CD4-positive, CD25-positive, alpha-beta regulatory T cell (primary cell): ENCODE measurements at regions not wholly inside any gene's neighbourhood (a gene's known extent, or its start where the extent isn't known, plus 50 kb on each side); places are given as distances from the start of the nearest gene placed in this dataset.

Experiments used
- ATAC-seq, 2 donors: fragments of 150-1000 bp; cut with Tn5 transposase; one replicate each; pipeline ENCODE4 v1.10.0; 2021; ENCODE audit warnings: low read depth in 2 of 2, moderate number of reproducible peaks in 2 of 2, moderate library complexity in 1 of 2
- DNase-seq, 3 donors: peaks; one replicate each; pipeline versions ENCODE4 v3.0.0 to v3.0.0-alpha.2; 2012 to 2022; ENCODE audit warnings: mixed read lengths in 1 of 3
- H3K27ac ChIP-seq: one replicate; pipeline ENCODE4 v1.7.0; 2013; ENCODE audit warnings: mild to moderate bottlenecking, low read length; ENCODE audit not compliant: insufficient read depth, poor library complexity, severe bottlenecking
- H3K27me3 ChIP-seq: one replicate; pipeline ENCODE4 v1.7.0; 2013; ENCODE audit warnings: low read length; ENCODE audit not compliant: control insufficient read depth, insufficient read depth
- H3K36me3 ChIP-seq: one replicate; pipeline ENCODE4 v1.7.0; 2013; ENCODE audit warnings: mild to moderate bottlenecking, low read length, moderate library complexity; ENCODE audit not compliant: control insufficient read depth, insufficient read depth
- H3K4me1 ChIP-seq: 2 replicates; pipeline ENCODE4 v1.7.0; 2013; ENCODE audit warnings: mild to moderate bottlenecking, low read length; ENCODE audit not compliant: insufficient read depth, control insufficient read depth, poor library complexity, severe bottlenecking
- H3K4me3 ChIP-seq: one replicate; pipeline ENCODE4 v1.7.0; 2013; ENCODE audit warnings: low read depth, mild to moderate bottlenecking, low read length, moderate library complexity
- H3K9me3 ChIP-seq, 2 experiments: 1 replicate in 1 of 2; 2 replicates in 1 of 2; pipeline ENCODE4 v1.7.0; 2013; ENCODE audit warnings: low read length in 2 of 2, mild to moderate bottlenecking in 1 of 2, moderate library complexity in 1 of 2; ENCODE audit not compliant: control insufficient read depth in 2 of 2
- H3K27ac Mint-ChIP-seq, 3 donors: one replicate each; pipeline ENCODE4 v1.8.0; 2020 to 2022; ENCODE audit warnings: mild to moderate bottlenecking in 3 of 3, mixed read lengths in 3 of 3, moderate library complexity in 2 of 3
- H3K27me3 Mint-ChIP-seq: one replicate; pipeline ENCODE4 v1.8.0; 2022; ENCODE audit warnings: mild to moderate bottlenecking, mixed read lengths
- H3K36me3 Mint-ChIP-seq: one replicate; pipeline ENCODE4 v1.8.0; 2020; ENCODE audit warnings: mixed read lengths
- H3K4me1 Mint-ChIP-seq, 4 donors: one replicate each; pipeline ENCODE4 v1.8.0; 2020 to 2022; ENCODE audit warnings: mixed read lengths in 4 of 4, mild to moderate bottlenecking in 1 of 4
- H3K4me3 Mint-ChIP-seq, 4 donors: one replicate each; pipeline ENCODE4 v1.8.0; 2020 to 2022; ENCODE audit warnings: mild to moderate bottlenecking in 4 of 4, mixed read lengths in 4 of 4, moderate library complexity in 3 of 4
- H3K9me3 Mint-ChIP-seq, 7 donors: one replicate each; pipeline ENCODE4 v1.8.0; 2020 to 2022; ENCODE audit warnings: mixed read lengths in 7 of 7, mild to moderate bottlenecking in 3 of 7, moderate library complexity in 2 of 7

DNA sequence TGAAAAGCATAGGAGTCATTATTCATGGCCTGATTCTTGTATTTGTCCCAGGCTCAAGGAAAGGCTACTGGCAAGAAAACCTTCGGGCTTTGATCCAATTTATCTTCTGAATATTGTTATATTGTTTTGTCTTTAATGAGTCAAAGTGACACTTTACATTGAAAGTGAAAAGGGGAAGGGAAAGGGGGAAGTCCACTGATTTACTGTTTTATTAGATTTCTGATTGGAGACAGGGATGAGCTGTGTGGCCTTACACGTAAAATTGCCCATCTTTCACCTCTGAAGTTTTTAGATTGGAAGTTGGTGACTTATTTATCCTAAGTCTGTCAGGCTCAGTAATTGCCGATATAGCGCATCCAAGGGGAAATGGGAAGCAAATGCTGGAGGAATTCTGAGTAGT is 843.8 kb upstream of the LRRTM1 start:
- peak overlapping the region in 1 of 3 donors; percentile 11 for H3K27ac Mint-ChIP-seq
- no peaks in the 10 kb centered on the region for H3K36me3 Mint-ChIP-seq
- H3K4me1 Mint-ChIP-seq = no peaks in the 10 kb centered on the region

GRCh38 chr2:81136296-81136695 is 831.7 kb upstream of the LRRTM1 start:
- no peaks in the 10 kb centered on the region for H3K27me3 Mint-ChIP-seq
- ATAC-seq (no peak), DNase-seq (no peak)
- Histone ChIP-seq H3K9me3 (peaks cover 0 to 6% of the 10 kb centered on the region in 2 experiments), H3K27me3 (no peaks in the 10 kb centered on the region), H3K36me3 (no peaks in the 10 kb centered on the region), H3K4me1 (no peaks in the 10 kb centered on the region), H3K4me3 (no peak overlapping the region), H3K27ac (no peak overlapping the region)
- H3K4me1 Mint-ChIP-seq = no peaks in the 10 kb centered on the region
- H3K36me3 Mint-ChIP-seq = no peaks in the 10 kb centered on the region
- peaks cover 3 to 16% (median 9%) of the 10 kb centered on the region in 7 donors for H3K9me3 Mint-ChIP-seq
- peak overlapping the region in 1 of 3 donors; percentile 66 for H3K27ac Mint-ChIP-seq
- no peak overlapping the region for H3K4me3 Mint-ChIP-seq

More for the DNA sequence above, 843.8 kb upstream of the LRRTM1 start:
- Mint-ChIP-seq H3K4me3 (no peak overlapping the region), H3K9me3 (peaks cover 3 to 45% (median 12%) of the 10 kb centered on the region in 7 donors), H3K27me3 (no peaks in the 10 kb centered on the region)
- no peak overlapping the region for H3K4me3 ChIP-seq
- no peak overlapping the region for H3K27ac ChIP-seq
- H3K36me3 ChIP-seq = no peaks in the 10 kb centered on the region
- H3K9me3 ChIP-seq = peaks cover 0 to 7% of the 10 kb centered on the region in 2 experiments
- no peak for DNase-seq
- ATAC-seq = no peak
- H3K4me1 ChIP-seq = no peaks in the 10 kb centered on the region
- no peaks in the 10 kb centered on the region for H3K27me3 ChIP-seq

- H3K4me3 Mint-ChIP-seq = no peak overlapping the region
- H3K27me3 ChIP-seq = no peaks in the 10 kb centered on the region
Observed at GRCh38 chr2:81097361-81097760, 792.8 kb upstream of the LRRTM1 start.

DNA sequence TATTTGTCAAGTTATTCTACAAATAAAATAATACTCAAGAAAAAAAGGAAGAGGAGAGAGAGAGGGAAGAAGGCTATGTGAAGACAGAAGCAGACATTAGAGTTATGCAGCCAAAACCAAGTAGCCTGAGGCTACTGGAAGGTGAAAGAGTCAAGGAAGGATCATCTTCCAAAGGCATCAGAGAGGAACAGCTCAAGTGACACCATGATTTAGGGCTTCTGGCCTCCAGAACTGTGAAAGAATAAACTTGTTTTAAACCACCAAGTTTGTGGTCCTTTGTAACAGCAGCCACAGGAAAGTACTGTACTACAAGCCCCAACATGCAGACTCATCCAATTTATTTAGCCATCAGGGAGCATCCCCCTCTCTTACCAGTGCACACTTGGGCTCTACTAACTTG is 788.5 kb upstream of the LRRTM1 start:
- Histone ChIP-seq H3K4me3 (no peak overlapping the region), H3K36me3 (no peaks in the 10 kb centered on the region), H3K27ac (no peak overlapping the region), H3K4me1 (no peaks in the 10 kb centered on the region), H3K27me3 (no peaks in the 10 kb centered on the region), H3K9me3 (peaks cover 0 to 8% of the 10 kb centered on the region in 2 experiments)
- Mint-ChIP-seq H3K4me1 (no peaks in the 10 kb centered on the region), H3K36me3 (no peaks in the 10 kb centered on the region), H3K9me3 (peaks cover 0 to 19% (median 9%) of the 10 kb centered on the region in 7 donors), H3K27me3 (no peaks in the 10 kb centered on the region), H3K4me3 (no peak overlapping the region), H3K27ac (no peak overlapping the region)
- ATAC-seq = no peak
- DNase-seq = no peak

More at GRCh38 chr2:81097361-81097760, 792.8 kb upstream of the LRRTM1 start:
- ATAC-seq (no peak), DNase-seq (no peak)
- H3K36me3 ChIP-seq = no peaks in the 10 kb centered on the region
- no peak overlapping the region for H3K27ac ChIP-seq
- no peaks in the 10 kb centered on the region for H3K9me3 ChIP-seq
- Mint-ChIP-seq H3K27ac (no peak overlapping the region), H3K9me3 (peaks cover 0 to 13% (median 8%) of the 10 kb centered on the region in 7 donors), H3K27me3 (no peaks in the 10 kb centered on the region), H3K36me3 (no peaks in the 10 kb centered on the region), H3K4me1 (no peaks in the 10 kb centered on the region)
- no peaks in the 10 kb centered on the region for H3K4me1 ChIP-seq
- H3K4me3 ChIP-seq = no peak overlapping the region

DNA sequence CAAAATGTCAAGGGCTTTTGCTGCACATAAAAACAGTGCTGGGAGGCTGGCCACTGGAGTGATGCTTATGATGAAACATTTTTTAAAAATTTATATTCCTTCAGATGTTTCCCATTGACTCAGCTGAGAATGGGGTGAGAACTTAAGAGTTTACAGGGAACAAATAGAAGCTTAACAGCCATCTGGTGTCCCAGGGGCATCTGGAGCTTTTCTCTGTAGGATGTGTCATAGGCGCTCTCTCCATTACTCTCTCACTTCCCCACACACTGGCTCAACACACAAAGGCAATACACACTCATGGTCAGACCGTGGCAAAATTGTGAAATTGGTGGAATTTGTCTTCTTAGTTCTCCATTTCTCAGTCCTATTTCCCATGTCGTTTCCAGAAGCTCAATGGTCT is 783.1 kb upstream of the LRRTM1 start:
- ATAC-seq (no peak), DNase-seq (no peak)
- H3K27me3 Mint-ChIP-seq = no peaks in the 10 kb centered on the region
- Histone ChIP-seq H3K4me3 (no peak overlapping the region), H3K27ac (no peak overlapping the region), H3K9me3 (peaks cover 8 to 9% of the 10 kb centered on the region in 2 experiments), H3K27me3 (no peaks in the 10 kb centered on the region), H3K36me3 (no peaks in the 10 kb centered on the region), H3K4me1 (no peaks in the 10 kb centered on the region)
- H3K27ac Mint-ChIP-seq = no peak overlapping the region
- H3K4me3 Mint-ChIP-seq = no peak overlapping the region
- H3K9me3 Mint-ChIP-seq = peaks cover 3 to 30% (median 14%) of the 10 kb centered on the region in 7 donors
- H3K36me3 Mint-ChIP-seq = no peaks in the 10 kb centered on the region
- H3K4me1 Mint-ChIP-seq = no peaks in the 10 kb centered on the region

DNA sequence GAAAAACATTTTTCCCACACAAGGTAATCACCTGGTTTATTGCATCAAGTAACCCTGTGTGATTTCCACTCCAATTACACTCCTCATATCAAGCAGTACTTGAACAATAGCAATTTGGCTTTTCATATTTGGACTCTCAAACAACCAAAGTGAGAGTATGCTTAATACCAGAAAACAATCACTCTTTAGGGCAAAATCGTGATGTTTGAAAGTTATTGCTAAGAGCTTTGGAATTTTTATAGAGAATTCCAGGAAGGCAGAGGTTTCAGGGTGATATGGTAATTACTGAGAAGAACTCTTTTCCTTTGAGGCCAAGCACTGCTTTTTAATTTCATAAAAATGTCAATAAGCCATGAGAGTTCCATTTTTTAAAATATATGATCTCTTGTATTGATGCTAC is 779.5 kb upstream of the LRRTM1 start:
- no peaks in the 10 kb centered on the region for H3K4me1 ChIP-seq
- H3K36me3 ChIP-seq = no peaks in the 10 kb centered on the region
- H3K4me3 Mint-ChIP-seq = no peak overlapping the region
- no peaks in the 10 kb centered on the region for H3K27me3 ChIP-seq
- no peak overlapping the region for H3K27ac Mint-ChIP-seq
- no peak for ATAC-seq
- H3K4me3 ChIP-seq = no peak overlapping the region
- H3K27ac ChIP-seq = no peak overlapping the region
- no peaks in the 10 kb centered on the region for H3K4me1 Mint-ChIP-seq
- peaks cover 4 to 24% (median 14%) of the 10 kb centered on the region in 7 donors for H3K9me3 Mint-ChIP-seq
- no peaks in the 10 kb centered on the region for H3K27me3 Mint-ChIP-seq
- DNase-seq = no peak
- H3K9me3 ChIP-seq = peaks cover 5 to 9% of the 10 kb centered on the region in 2 experiments
- H3K36me3 Mint-ChIP-seq = no peaks in the 10 kb centered on the region

DNA sequence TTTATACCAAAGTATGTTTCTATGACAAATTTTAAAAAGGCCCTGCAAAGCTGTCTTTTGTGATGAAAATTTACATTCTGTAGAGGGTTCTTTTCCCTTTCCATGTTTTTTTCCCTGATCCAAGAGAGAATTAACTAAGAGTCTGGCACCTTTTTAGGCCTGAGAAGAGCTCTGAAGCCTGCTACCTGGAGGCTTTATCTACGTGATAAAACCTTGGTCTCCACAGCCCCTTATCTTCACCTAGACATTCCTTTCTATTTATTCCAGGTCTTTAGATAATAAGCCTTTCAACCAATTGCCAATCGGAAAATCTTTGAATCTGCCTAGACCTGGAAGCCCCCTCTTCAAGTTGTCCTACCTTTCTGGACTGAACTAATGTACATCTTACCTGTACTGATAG is 774.1 kb upstream of the LRRTM1 start:
- Mint-ChIP-seq H3K4me3 (no peak overlapping the region), H3K27me3 (no peaks in the 10 kb centered on the region), H3K9me3 (peaks cover 3 to 21% (median 10%) of the 10 kb centered on the region in 7 donors), H3K27ac (no peak overlapping the region), H3K36me3 (no peaks in the 10 kb centered on the region), H3K4me1 (no peaks in the 10 kb centered on the region)
- DNase-seq (no peak), ATAC-seq (no peak)
- Histone ChIP-seq H3K4me3 (no peak overlapping the region), H3K36me3 (no peaks in the 10 kb centered on the region), H3K27ac (no peak overlapping the region), H3K9me3 (peaks cover 0 to 4% of the 10 kb centered on the region in 2 experiments), H3K27me3 (no peaks in the 10 kb centered on the region), H3K4me1 (no peaks in the 10 kb centered on the region)

DNA sequence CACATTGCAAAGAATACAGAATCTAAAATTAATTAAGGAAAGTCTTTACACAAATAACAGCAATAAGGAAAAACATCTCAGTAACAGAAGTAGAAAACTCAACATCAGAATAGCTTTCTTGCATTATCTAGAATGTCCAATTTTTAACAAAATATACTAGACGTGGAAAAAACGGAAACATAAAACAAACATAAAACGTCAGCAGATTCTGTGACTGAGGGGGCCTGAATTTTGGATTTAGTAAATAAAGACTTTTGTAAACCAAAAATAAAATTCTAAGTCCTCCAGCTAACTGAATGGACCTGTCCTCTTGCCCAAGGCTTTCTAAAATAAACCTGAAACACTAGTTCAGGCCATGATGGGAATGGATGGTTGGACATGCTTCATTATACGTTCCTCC is 773.5 kb upstream of the LRRTM1 start:
- Mint-ChIP-seq H3K36me3 (no peaks in the 10 kb centered on the region), H3K4me3 (no peak overlapping the region), H3K27ac (no peak overlapping the region), H3K27me3 (no peaks in the 10 kb centered on the region), H3K4me1 (no peaks in the 10 kb centered on the region), H3K9me3 (peaks cover 1 to 20% (median 8%) of the 10 kb centered on the region in 7 donors)
- Histone ChIP-seq H3K27ac (no peak overlapping the region), H3K4me3 (no peak overlapping the region), H3K36me3 (no peaks in the 10 kb centered on the region), H3K9me3 (peaks cover 0 to under 1% of the 10 kb centered on the region in 2 experiments), H3K27me3 (no peaks in the 10 kb centered on the region), H3K4me1 (no peaks in the 10 kb centered on the region)
- ATAC-seq = no peak
- no peak for DNase-seq
